Trophoblast cell (in vitro differentiated cells and primary cell): ENCODE measurements at regions not wholly inside any gene's neighbourhood (a gene's known extent, or its start where the extent isn't known, plus 50 kb on each side); places are given as distances from the start of the nearest gene placed in this dataset.

Experiments used
- DNase-seq, 2 donors: peaks; one replicate each; pipeline ENCODE4 v3.0.0-alpha.2; 2016
- H2AFZ ChIP-seq: 2 replicates; pipeline ENCODE4 v1.6.1; 2013; ENCODE audit warnings: low read length, moderate library complexity, mild to moderate bottlenecking; ENCODE audit not compliant: insufficient read depth, poor library complexity
- H2AK5ac ChIP-seq: 2 replicates; pipeline ENCODE4 v1.6.1; 2013; ENCODE audit warnings: mild to moderate bottlenecking, low read length
- H2BK120ac ChIP-seq: 2 replicates; pipeline ENCODE4 v1.6.1; 2013; ENCODE audit warnings: low read length, mild to moderate bottlenecking, moderate library complexity; ENCODE audit not compliant: insufficient read depth, poor library complexity
- H2BK12ac ChIP-seq: 2 replicates; pipeline ENCODE4 v1.6.1; 2013; ENCODE audit warnings: mild to moderate bottlenecking, low read length, moderate library complexity
- H2BK5ac ChIP-seq: 2 replicates; pipeline ENCODE4 v1.6.1; 2013; ENCODE audit warnings: low read length, low read depth, moderate library complexity, mild to moderate bottlenecking; ENCODE audit not compliant: poor library complexity
- H3K14ac ChIP-seq: 2 replicates; pipeline ENCODE4 v1.6.1; 2013; ENCODE audit warnings: mild to moderate bottlenecking, low read length
- H3K18ac ChIP-seq: 2 replicates; pipeline ENCODE4 v1.6.1; 2013; ENCODE audit warnings: mild to moderate bottlenecking, low read length
- H3K23ac ChIP-seq: 2 replicates; pipeline ENCODE4 v1.6.1; 2013; ENCODE audit warnings: low read length
- H3K27ac ChIP-seq: 2 replicates; pipeline ENCODE4 v1.5.1; 2013; ENCODE audit warnings: low read depth, mild to moderate bottlenecking, inconsistent platforms, low read length, moderate library complexity
- H3K27me3 ChIP-seq: 2 replicates; pipeline ENCODE4 v1.6.1; 2013; ENCODE audit warnings: inconsistent platforms, mild to moderate bottlenecking, low read length, moderate library complexity; ENCODE audit not compliant: insufficient read depth
- H3K36me3 ChIP-seq, 2 experiments: 1 replicate in 1 of 2; 2 replicates in 1 of 2; pipeline ENCODE4 v1.6.1; 2013; ENCODE audit warnings: low read length in 2 of 2, mild to moderate bottlenecking in 2 of 2, moderate library complexity in 1 of 2; ENCODE audit not compliant: insufficient read depth in 2 of 2, control insufficient read depth in 1 of 2
- H3K4ac ChIP-seq: 2 replicates; pipeline ENCODE4 v1.6.1; 2013; ENCODE audit warnings: low read depth, mild to moderate bottlenecking, low read length, moderate library complexity
- H3K4me1 ChIP-seq, 2 experiments: 1 replicate in 1 of 2; 2 replicates in 1 of 2; pipeline ENCODE4 v1.6.1; 2013; ENCODE audit warnings: low read length in 2 of 2, mild to moderate bottlenecking in 2 of 2, moderate library complexity in 1 of 2; ENCODE audit not compliant: insufficient read depth in 2 of 2, control insufficient read depth in 1 of 2
- H3K4me2 ChIP-seq: 2 replicates; pipeline ENCODE4 v1.6.1; 2013; ENCODE audit warnings: inconsistent platforms, mild to moderate bottlenecking, low read length, moderate library complexity
- H3K4me3 ChIP-seq: 2 replicates; pipeline ENCODE4 v1.5.1; 2013; ENCODE audit warnings: mild to moderate bottlenecking, low read depth, low read length, inconsistent platforms
- H3K79me1 ChIP-seq: one replicate; pipeline ENCODE4 v1.6.1; 2013; ENCODE audit warnings: low read length
- H3K79me2 ChIP-seq: 2 replicates; pipeline ENCODE4 v1.6.1; 2013; ENCODE audit warnings: low read length, mild to moderate bottlenecking; ENCODE audit not compliant: control insufficient read depth, insufficient read depth, poor library complexity
- H3K9ac ChIP-seq: 2 replicates; pipeline ENCODE4 v1.6.1; 2013; ENCODE audit warnings: mild to moderate bottlenecking, low read length
- H3K9me3 ChIP-seq: 2 replicates; pipeline ENCODE4 v1.6.1; 2013; ENCODE audit warnings: low read depth, mild to moderate bottlenecking, control low read depth, inconsistent platforms, low read length; ENCODE audit not compliant: insufficient read depth
- H4K12ac ChIP-seq: 2 replicates; pipeline ENCODE4 v1.6.1; 2013; ENCODE audit warnings: low read depth, mild to moderate bottlenecking, low read length, moderate library complexity
- H4K8ac ChIP-seq: 2 replicates; pipeline ENCODE4 v1.6.1; 2013; ENCODE audit warnings: low read depth, mild to moderate bottlenecking, low read length, moderate library complexity
- H4K91ac ChIP-seq: one replicate; pipeline ENCODE4 v1.6.1; 2013; ENCODE audit warnings: low read depth, mild to moderate bottlenecking, low read length, moderate library complexity
- WGBS: extraction: QIAGEN DNeasy Blood & Tissue Kit; methylation state at CpG from one replicate; pipeline ENCODE4 v1.1.7; 2013; ENCODE audit warnings: missing lambda C conversion rate; ENCODE audit not compliant: insufficient read length, insufficient coverage; ENCODE audit errors: extremely low coverage; 5-methylcytosine and 5-hydroxymethylcytosine counted together

GRCh38 chr22:48426466-48427380, 1401.0 kb downstream of the BRD1 start:
- peaks cover 0 to 2% of the 10 kb centered on the region in 2 experiments for H3K4me1 ChIP-seq
- H2AFZ ChIP-seq, result no peak overlapping the region
- H3K79me2 ChIP-seq, result no peaks in the 10 kb centered on the region
- H4K91ac ChIP-seq, result no peak overlapping the region
- H3K36me3 ChIP-seq, result no peaks in the 10 kb centered on the region
- H3K27me3 ChIP-seq, result no peaks in the 10 kb centered on the region
- no peak overlapping the region for H3K4me3 ChIP-seq
- H3K4ac ChIP-seq, result no peak overlapping the region
- peaks cover 3% of the 10 kb centered on the region for H3K9me3 ChIP-seq
- H3K18ac ChIP-seq, result no peak overlapping the region
- H4K12ac ChIP-seq, result no peak overlapping the region
- no CpG with 5 or more reads among the region's 18 CpGs for WGBS
- H2BK120ac ChIP-seq, result no peak overlapping the region
- H4K8ac ChIP-seq, result no peak overlapping the region
- H3K23ac ChIP-seq, result no peak overlapping the region
- H2AK5ac ChIP-seq, result no peak overlapping the region
- no peak overlapping the region for H3K4me2 ChIP-seq
- no peaks in the 10 kb centered on the region for H3K79me1 ChIP-seq
- no peak overlapping the region for H2BK12ac ChIP-seq
- H3K9ac ChIP-seq, result no peak overlapping the region
- DNase-seq, result no peak
- H2BK5ac ChIP-seq, result no peak overlapping the region
- H3K14ac ChIP-seq, result no peak overlapping the region
- no peak overlapping the region for H3K27ac ChIP-seq

GRCh38 chr22:48425641-48426040, 1402.0 kb downstream of the BRD1 start:
- WGBS, result no CpG with 5 or more reads among the region's 12 CpGs
- Histone ChIP-seq H3K4ac (no peak overlapping the region), H3K79me2 (no peaks in the 10 kb centered on the region), H2BK5ac (no peak overlapping the region), H3K27me3 (no peaks in the 10 kb centered on the region), H3K36me3 (no peaks in the 10 kb centered on the region), H4K91ac (no peak overlapping the region), H3K27ac (no peak overlapping the region), H2AK5ac (no peak overlapping the region), H2BK12ac (no peak overlapping the region), H3K14ac (no peak overlapping the region), H3K4me1 (peaks cover 0 to 2% of the 10 kb centered on the region in 2 experiments), H2BK120ac (no peak overlapping the region), H3K4me2 (no peak overlapping the region), H3K79me1 (no peaks in the 10 kb centered on the region), H4K12ac (no peak overlapping the region), H3K9me3 (peaks cover 3% of the 10 kb centered on the region), H3K18ac (no peak overlapping the region), H2AFZ (no peak overlapping the region), H4K8ac (no peak overlapping the region), H3K9ac (no peak overlapping the region), H3K23ac (no peak overlapping the region), H3K4me3 (no peak overlapping the region)
- DNase-seq, result no peak

- H2BK120ac ChIP-seq, result no peak overlapping the region
- H3K9me3 ChIP-seq, result peaks cover 3% of the 10 kb centered on the region
- no peak overlapping the region for H3K4me2 ChIP-seq
- H3K4me1 ChIP-seq, result peaks cover 0 to 2% of the 10 kb centered on the region in 2 experiments
- no peaks in the 10 kb centered on the region for H3K36me3 ChIP-seq
- H3K14ac ChIP-seq, result no peak overlapping the region
- no peak overlapping the region for H2BK5ac ChIP-seq
- no peak overlapping the region for H3K4me3 ChIP-seq
- H2BK12ac ChIP-seq, result no peak overlapping the region
- no peaks in the 10 kb centered on the region for H3K27me3 ChIP-seq
- no CpG with 5 or more reads among the region's 15 CpGs for WGBS
- no peak overlapping the region for H2AFZ ChIP-seq
- no peak overlapping the region for H3K27ac ChIP-seq
- H4K8ac ChIP-seq, result no peak overlapping the region
- H3K9ac ChIP-seq, result no peak overlapping the region
- H3K79me2 ChIP-seq, result no peaks in the 10 kb centered on the region
- DNase-seq, result no peak
- H3K4ac ChIP-seq, result no peak overlapping the region
- H3K18ac ChIP-seq, result no peak overlapping the region
- H3K79me1 ChIP-seq, result no peaks in the 10 kb centered on the region
- no peak overlapping the region for H3K23ac ChIP-seq
- no peak overlapping the region for H2AK5ac ChIP-seq
- H4K12ac ChIP-seq, result no peak overlapping the region
- H4K91ac ChIP-seq, result no peak overlapping the region
Measured at GRCh38 chr22:48425091-48425506, 1402.6 kb downstream of the BRD1 start.

- no peak overlapping the region for H4K8ac ChIP-seq
- H2BK120ac ChIP-seq, result no peak overlapping the region
- DNase-seq, result no peak
- H3K14ac ChIP-seq, result no peak overlapping the region
- no CpG with 5 or more reads among the region's 5 CpGs for WGBS
- H3K9ac ChIP-seq, result no peak overlapping the region
- H3K79me2 ChIP-seq, result no peaks in the 10 kb centered on the region
- no peak overlapping the region for H4K12ac ChIP-seq
- peaks cover 0 to 2% of the 10 kb centered on the region in 2 experiments for H3K4me1 ChIP-seq
- peaks cover 3% of the 10 kb centered on the region for H3K9me3 ChIP-seq
- H2AK5ac ChIP-seq, result no peak overlapping the region
- H3K27me3 ChIP-seq, result no peaks in the 10 kb centered on the region
- H2BK12ac ChIP-seq, result no peak overlapping the region
- H3K4me2 ChIP-seq, result no peak overlapping the region
- no peaks in the 10 kb centered on the region for H3K36me3 ChIP-seq
- no peak overlapping the region for H3K4me3 ChIP-seq
- no peak overlapping the region for H2AFZ ChIP-seq
- no peak overlapping the region for H3K23ac ChIP-seq
- H4K91ac ChIP-seq, result no peak overlapping the region
- no peak overlapping the region for H3K18ac ChIP-seq
- H3K27ac ChIP-seq, result no peak overlapping the region
- H3K79me1 ChIP-seq, result no peaks in the 10 kb centered on the region
- H2BK5ac ChIP-seq, result no peak overlapping the region
- no peak overlapping the region for H3K4ac ChIP-seq
Measured at GRCh38 chr22:48424661-48425060, 1403.0 kb downstream of the BRD1 start.
